Naive thymus-derived CD4-positive, alpha-beta T cell (primary cell): ENCODE measurements at regions not wholly inside any gene's neighbourhood (a gene's known extent, or its start where the extent isn't known, plus 50 kb on each side); places are given as distances from the start of the nearest gene placed in this dataset.
"Not testable (repeated sequence)": the region's sequence is repeated elsewhere in the genome, so short reads cannot be mapped to it uniquely, and the experiment has no call there.

ENCODE experiments used
- ATAC-seq: fragments of 150-1000 bp; cut with Tn5 transposase; 2 replicates; pipeline ENCODE4 v1.10.0; 2021; ENCODE audit warnings: mild to moderate bottlenecking, moderate library complexity
- CTCF ChIA-PET: fragments of 350-600 bp; sonication (Branson Sonifier 250); formaldehyde crosslinking; loops from one replicate; lab custom pipeline; 2021; ENCODE audit warnings: antibody characterized with exemption; lab: Charles Lee
- POLR2A ChIA-PET: fragments of 350-600 bp; sonication (Branson Sonifier 250); formaldehyde crosslinking; loops from one replicate; lab custom pipeline; 2021; ENCODE audit warnings: antibody characterized with exemption, inconsistent platforms; lab: Charles Lee
- DNase-seq, 9 donors: peaks; one replicate each; pipeline versions ENCODE4 v3.0.0 to v3.0.0-alpha.2; 2020 to 2022; ENCODE audit warnings: mixed read lengths in 1 of 9
- H3K27ac ChIP-seq: one replicate; pipeline ENCODE4 v1.7.0; 2013; ENCODE audit warnings: mild to moderate bottlenecking, low read depth, low read length, moderate library complexity
- H3K27me3 ChIP-seq, 2 donors: one replicate each; pipeline ENCODE4 v1.7.0; 2013; ENCODE audit warnings: low read length in 2 of 2, mild to moderate bottlenecking in 2 of 2, moderate library complexity in 2 of 2; ENCODE audit not compliant: control insufficient read depth in 2 of 2, insufficient read depth in 2 of 2
- H3K36me3 ChIP-seq, 3 experiments: 1 replicate in 2 of 3; 2 replicates in 1 of 3; pipeline ENCODE4 v1.7.0; 2013; ENCODE audit warnings: low read length in 3 of 3, mild to moderate bottlenecking in 3 of 3, moderate library complexity in 1 of 3; ENCODE audit not compliant: insufficient read depth in 3 of 3, control insufficient read depth in 2 of 3
- H3K4me1 ChIP-seq, 2 donors: one replicate each; pipeline ENCODE4 v1.7.0; 2013; ENCODE audit warnings: low read length in 2 of 2, mild to moderate bottlenecking in 2 of 2, moderate library complexity in 1 of 2; ENCODE audit not compliant: control insufficient read depth in 2 of 2, insufficient read depth in 2 of 2
- H3K4me3 ChIP-seq: 2 replicates; pipeline ENCODE4 v1.7.0; 2013; ENCODE audit warnings: mild to moderate bottlenecking, low read length
- H3K9me3 ChIP-seq, 3 experiments: 1 replicate in 2 of 3; 2 replicates in 1 of 3; pipeline ENCODE4 v1.7.0; 2013; ENCODE audit warnings: low read length in 3 of 3; ENCODE audit not compliant: control insufficient read depth in 2 of 3
- H3K27ac Mint-ChIP-seq, 9 donors: one replicate each; pipeline ENCODE4 v1.8.0; 2020 to 2022; ENCODE audit warnings: mixed read lengths in 9 of 9, mild to moderate bottlenecking in 8 of 9, moderate library complexity in 5 of 9, inconsistent platforms in 2 of 9
- H3K27me3 Mint-ChIP-seq, 5 donors: one replicate each; pipeline ENCODE4 v1.8.0; 2021 to 2022; ENCODE audit warnings: mixed read lengths in 5 of 5, mild to moderate bottlenecking in 1 of 5
- H3K36me3 Mint-ChIP-seq, 5 donors: one replicate each; pipeline ENCODE4 v1.8.0; 2020 to 2022; ENCODE audit warnings: mixed read lengths in 5 of 5, mild to moderate bottlenecking in 3 of 5, inconsistent platforms in 1 of 5
- H3K4me1 Mint-ChIP-seq, 7 donors: one replicate each; pipeline ENCODE4 v1.8.0; 2020 to 2022; ENCODE audit warnings: mixed read lengths in 7 of 7, mild to moderate bottlenecking in 3 of 7, inconsistent platforms in 1 of 7
- H3K4me3 Mint-ChIP-seq, 10 donors: one replicate each; pipeline ENCODE4 v1.8.0; 2020 to 2022; ENCODE audit warnings: mild to moderate bottlenecking in 10 of 10, mixed read lengths in 10 of 10, moderate library complexity in 6 of 10, inconsistent platforms in 2 of 10
- H3K9me3 Mint-ChIP-seq, 11 donors: one replicate each; pipeline ENCODE4 v1.8.0; 2020 to 2022; ENCODE audit warnings: mixed read lengths in 11 of 11, mild to moderate bottlenecking in 4 of 11, inconsistent platforms in 1 of 11, moderate library complexity in 1 of 11
- intact Hi-C, 2 donors: fragments of 100-400 bp; cut with micrococcal nuclease; formaldehyde crosslinking; loops; one replicate each; pipeline ENCODE4 v1.15.1; 2023

- intact Hi-C loops, result no loop called here
- H3K9me3 ChIP-seq, result no peaks in the 10 kb centered on the region
These were observed 51.6 kb downstream of the RESF1 start for GRCh38 chr12:32010631-32011336.

DNA sequence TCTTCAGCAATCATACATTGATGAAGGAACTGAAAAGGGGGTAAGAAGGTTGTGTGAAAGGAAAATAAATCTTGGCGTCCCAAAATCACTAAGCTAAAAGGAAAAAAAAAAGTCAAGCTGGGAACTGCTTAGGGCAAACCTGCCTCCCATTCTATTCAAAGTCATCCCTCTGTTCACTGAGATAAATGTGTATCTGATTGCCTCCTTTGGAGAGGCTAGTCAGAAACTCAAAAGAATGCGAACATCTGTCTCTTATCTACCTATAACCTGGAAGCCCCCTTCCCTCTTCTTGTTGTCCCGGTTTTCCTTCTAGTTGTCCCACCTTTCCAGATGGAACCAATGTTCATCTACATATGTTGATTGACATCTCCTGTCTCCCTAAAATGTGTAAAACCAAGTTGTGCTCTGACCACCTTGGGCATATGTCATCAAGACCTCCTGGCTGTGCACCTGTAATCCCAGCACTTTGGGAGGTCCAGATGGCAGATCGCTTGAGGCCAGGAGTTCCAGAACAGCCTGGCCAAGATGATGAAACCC lies 53.1 kb downstream of the RESF1 start:
- Histone ChIP-seq H3K9me3 (no peaks in the 10 kb centered on the region), H3K36me3 (no peaks in the 10 kb centered on the region), H3K27ac (no peak overlapping the region), H3K27me3 (no peaks in the 10 kb centered on the region), H3K4me1 (no peaks in the 10 kb centered on the region), H3K4me3 (no peak overlapping the region)
- peak overlapping the region in 1 of 9 donors; percentile 87 for H3K27ac Mint-ChIP-seq
- H3K27me3 Mint-ChIP-seq, result no peaks in the 10 kb centered on the region
- intact Hi-C loops, result no loop called here
- H3K4me3 Mint-ChIP-seq, result no peak overlapping the region
- ChIA-PET CTCF (no interaction called here), POLR2A (no interaction called here)
- no peaks in the 10 kb centered on the region for H3K9me3 Mint-ChIP-seq
- ATAC-seq, result no peak
- peaks cover 0 to 20% (median 15%) of the 10 kb centered on the region in 5 donors for H3K36me3 Mint-ChIP-seq
- peaks cover 6 to 23% (median 14%) of the 10 kb centered on the region in 7 donors for H3K4me1 Mint-ChIP-seq
- DNase-seq, result no peak

More at GRCh38 chr12:32010631-32011336, 51.6 kb downstream of the RESF1 start:
- Mint-ChIP-seq H3K4me3 (no peak overlapping the region), H3K27me3 (no peaks in the 10 kb centered on the region), H3K9me3 (no peaks in the 10 kb centered on the region), H3K36me3 (peaks cover 0 to 20% (median 17%) of the 10 kb centered on the region in 5 donors), H3K4me1 (peaks cover 6 to 20% (median 12%) of the 10 kb centered on the region in 7 donors), H3K27ac (no peak overlapping the region)
- H3K4me1 ChIP-seq, result no peaks in the 10 kb centered on the region
- ChIA-PET CTCF (no interaction called here), POLR2A (interaction anchor here (0.5 to 0.7 kb wide), 2 partner anchors 15 to 20 kb away, joined by 3 to 4 read pairs; no protein-coding TSS in a partner anchor)
- ATAC-seq, result no peak
- H3K36me3 ChIP-seq, result no peaks in the 10 kb centered on the region
- H3K4me3 ChIP-seq, result no peak overlapping the region
- DNase-seq, result no peak
- no peak overlapping the region for H3K27ac ChIP-seq
- no peaks in the 10 kb centered on the region for H3K27me3 ChIP-seq

DNA sequence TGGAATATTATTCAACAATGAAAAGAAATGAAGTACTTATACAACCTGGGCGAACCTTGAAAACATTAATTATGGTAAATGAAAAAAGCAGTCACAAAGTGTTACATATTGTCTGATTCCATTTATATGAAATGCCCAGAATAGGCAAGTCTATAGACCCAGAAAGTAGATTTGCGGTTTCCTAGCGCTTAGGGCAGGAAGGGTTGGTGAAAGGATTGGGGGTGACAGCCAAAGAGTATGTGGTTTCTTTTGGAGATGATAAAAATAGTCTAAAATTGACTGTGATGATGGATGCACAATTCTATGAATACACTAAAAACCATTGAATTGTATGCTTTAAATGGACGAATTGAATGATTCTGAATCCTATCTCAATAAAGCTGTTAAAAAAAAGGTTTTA lies 55.8 kb downstream of the RESF1 start:
- DNase-seq, result peak in 1 of 9 donors; percentile 12
- Histone ChIP-seq H3K4me1 (no peaks in the 10 kb centered on the region), H3K9me3 (no peaks in the 10 kb centered on the region), H3K36me3 (no peaks in the 10 kb centered on the region), H3K27ac (no peak overlapping the region), H3K4me3 (no peak overlapping the region), H3K27me3 (no peaks in the 10 kb centered on the region)
- Mint-ChIP-seq H3K27ac (peak overlapping the region in 1 of 9 donors; percentile 10), H3K9me3 (no peaks in the 10 kb centered on the region), H3K4me3 (peak overlapping the region in 5 of 10 donors; percentile 8 to 76 (median 26)), H3K27me3 (no peaks in the 10 kb centered on the region), H3K4me1 (peaks cover 6 to 23% (median 14%) of the 10 kb centered on the region in 7 donors), H3K36me3 (peaks cover 0 to 14% (median 9%) of the 10 kb centered on the region in 5 donors)
- POLR2A ChIA-PET, result interaction anchor here (2.1 kb wide), 1 partner anchor 12 kb away, joined by 5 read pairs; no protein-coding TSS in a partner anchor
- ATAC-seq, result no peak
- CTCF ChIA-PET, result interaction anchor here (0.7 kb wide), 1 partner anchor 289 kb away, joined by 4 read pairs; no protein-coding TSS in a partner anchor
- intact Hi-C loops, result no loop called here

- no peaks in the 10 kb centered on the region for H3K9me3 ChIP-seq
- CTCF ChIA-PET, result interaction anchor here (0.6 kb wide), 2 partner anchors 14 to 101 kb away, joined by 3 read pairs; no protein-coding TSS in a partner anchor
These were observed 57.7 kb downstream of the RESF1 start for GRCh38 chr12:32016680-32017482.

DNA sequence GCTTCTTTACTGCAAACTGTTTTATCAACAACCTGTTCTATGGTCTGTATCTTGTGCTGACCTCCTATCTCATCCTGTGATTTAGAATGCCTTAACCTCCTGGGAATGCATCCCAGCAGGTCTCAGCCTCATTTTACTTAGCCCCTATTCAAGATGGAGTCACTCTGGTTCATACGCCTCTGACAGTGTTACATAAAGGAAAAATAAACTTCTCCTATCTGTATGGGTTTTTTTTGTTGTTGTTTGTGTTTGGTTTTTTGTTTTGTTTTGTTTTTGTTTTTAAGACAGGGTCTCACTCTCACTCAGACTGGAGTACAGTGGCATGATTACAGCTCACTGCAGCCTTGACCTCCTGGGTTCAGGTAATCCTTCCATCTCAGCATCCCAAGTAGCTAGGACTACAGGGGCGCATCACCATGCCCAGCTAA lies 62.1 kb downstream of the RESF1 start:
- Histone ChIP-seq H3K36me3 (no peaks in the 10 kb centered on the region), H3K27ac (no peak overlapping the region), H3K4me3 (no peak overlapping the region), H3K9me3 (no peaks in the 10 kb centered on the region), H3K4me1 (peaks cover 10 to 15% of the 10 kb centered on the region in 2 donors), H3K27me3 (no peaks in the 10 kb centered on the region)
- Mint-ChIP-seq H3K27me3 (no peaks in the 10 kb centered on the region), H3K27ac (peak overlapping the region in 2 of 9 donors; percentile 30 to 56), H3K36me3 (peaks cover 5 to 35% (median 28%) of the 10 kb centered on the region in 5 donors), H3K4me1 (peaks cover 4 to 35% (median 25%) of the 10 kb centered on the region in 7 donors), H3K9me3 (peaks cover 0 to 18% (median 5%) of the 10 kb centered on the region in 11 donors), H3K4me3 (no peak overlapping the region)
- CTCF ChIA-PET, result no interaction called here
- POLR2A ChIA-PET, result no interaction called here
- ATAC-seq (no peak), DNase-seq (no peak)
- intact Hi-C loops, result no loop called here

More at GRCh38 chr12:32016680-32017482, 57.7 kb downstream of the RESF1 start:
- Histone ChIP-seq H3K27ac (no peak overlapping the region), H3K4me1 (no peaks in the 10 kb centered on the region), H3K4me3 (no peak overlapping the region), H3K36me3 (no peaks in the 10 kb centered on the region), H3K27me3 (no peaks in the 10 kb centered on the region)
- no peak overlapping the region for H3K27ac Mint-ChIP-seq
- H3K4me3 Mint-ChIP-seq, result no peak overlapping the region
- DNase-seq (no peak), ATAC-seq (no peak)
- no peaks in the 10 kb centered on the region for H3K27me3 Mint-ChIP-seq
- H3K9me3 Mint-ChIP-seq, result peaks cover 0 to 6% (median 0%) of the 10 kb centered on the region in 11 donors
- peaks cover 0 to 20% (median 17%) of the 10 kb centered on the region in 5 donors for H3K36me3 Mint-ChIP-seq
- intact Hi-C loops, result no loop called here
- POLR2A ChIA-PET, result no interaction called here
- H3K4me1 Mint-ChIP-seq, result peaks cover 6 to 31% (median 22%) of the 10 kb centered on the region in 7 donors

DNA sequence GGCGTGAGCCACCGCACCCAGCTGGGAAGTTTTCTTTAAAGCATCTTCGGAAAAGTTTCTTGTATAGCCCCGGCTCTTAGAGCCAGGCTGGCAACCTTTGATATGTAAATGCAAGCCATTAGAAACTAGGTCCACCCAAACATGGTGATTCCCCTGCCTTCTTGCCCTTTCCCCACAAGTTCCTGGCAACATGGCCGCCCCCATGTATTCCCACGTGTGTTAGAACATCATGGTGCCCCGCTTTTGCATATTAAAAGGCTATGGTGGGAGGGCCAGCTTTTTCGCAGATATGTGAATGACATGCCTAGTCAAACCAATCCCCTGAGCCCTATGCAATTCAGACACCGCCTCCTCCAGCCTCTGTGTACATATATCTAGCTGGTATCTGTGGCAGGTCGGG lies 63.2 kb downstream of the RESF1 start:
- H3K9me3 Mint-ChIP-seq, result peaks cover 0 to 18% (median 5%) of the 10 kb centered on the region in 11 donors
- H3K27ac ChIP-seq, H3K4me3 Mint-ChIP-seq, H3K4me3 ChIP-seq, ATAC-seq, H3K9me3 ChIP-seq, H3K27me3 Mint-ChIP-seq, DNase-seq, intact Hi-C loops, H3K27me3 ChIP-seq, H3K36me3 ChIP-seq: not testable (repeated sequence)
- H3K36me3 Mint-ChIP-seq, result peaks cover 5 to 35% (median 28%) of the 10 kb centered on the region in 5 donors
- peak overlapping the region in 1 of 9 donors; percentile 5 for H3K27ac Mint-ChIP-seq
- peaks cover 4 to 41% (median 32%) of the 10 kb centered on the region in 7 donors for H3K4me1 Mint-ChIP-seq
- H3K4me1 ChIP-seq, result peaks cover 12 to 24% of the 10 kb centered on the region in 2 donors
- CTCF ChIA-PET, result interaction anchor here (0.6 kb wide), 1 partner anchor 74 kb away, joined by 4 read pairs; no protein-coding TSS in a partner anchor
- POLR2A ChIA-PET, result interaction anchor here (0.8 kb wide), 1 partner anchor 369 kb away, joined by 3 read pairs; no protein-coding TSS in a partner anchor
